HepG2 (cell line): ENCODE measurements at regions not wholly inside any gene's neighbourhood (a gene's known extent, or its start where the extent isn't known, plus 50 kb on each side); places are given as distances from the start of the nearest gene placed in this dataset.
"Not testable (repeated sequence)": the region's sequence is repeated elsewhere in the genome, so short reads cannot be mapped to it uniquely, and the experiment has no call there.

Source experiments
- ATAC-seq: fragments of 200-7000 bp; cut with Tn5 transposase; 3 replicates; pipeline ENCODE4 v1.9.1; 2020; ENCODE audit warnings: mild to moderate bottlenecking, moderate library complexity
- BruUV-seq: library from RNA; stranded (reverse); fragments of 400-500 nt; replicated peaks from 2 replicates; lab custom pipeline; 2021; lab: Mats Ljungman, UMichigan
- CTCF ChIA-PET: fragments of 300-600 bp; formaldehyde crosslinking; extraction: SDS; loops from one replicate; lab custom pipeline; 2021; ENCODE audit warnings: low total read pairs, inconsistent platforms, low intra/inter-chr PET ratio; lab: Yijun Ruan, JAX
- POLR2A ChIA-PET: fragments of 350-600 bp; sonication (Branson Sonifier 250); formaldehyde crosslinking; loops from one replicate; lab custom pipeline; 2020; ENCODE audit warnings: antibody characterized with exemption, inconsistent platforms; lab: Yijun Ruan, JAX
- DNase-seq: peaks from one replicate; pipeline ENCODE4 v3.0.0-alpha.2; 2015; ENCODE audit warnings: low spot score
- FAIRE-seq: peaks from 3 replicates; lab custom pipeline; 2011; peaks lifted over from hg19 to GRCh38; lab: Jason Lieb, UNC
- H2AFZ ChIP-seq: one replicate; pipeline ENCODE4 v1.6.1; 2011; ENCODE audit warnings: low read length, inconsistent platforms
- H3K27ac ChIP-seq: fragments of 300-600 bp; 3 replicates; pipeline ENCODE4 v1.8.0; 2011; ENCODE audit warnings: mixed run types, mild to moderate bottlenecking, mixed read lengths, low read length, inconsistent platforms; ENCODE audit not compliant: insufficient read depth; ENCODE audit errors: extremely low read length
- H3K27me3 ChIP-seq, 2 experiments: fragments of 200-600 bp in 1 of 2; 2 replicates in 1 of 2; 3 replicates in 1 of 2; pipeline versions ENCODE4 v1.6.0 to v1.8.0; 2011; ENCODE audit warnings: low read length in 2 of 2, mild to moderate bottlenecking in 2 of 2, moderate library complexity in 2 of 2, inconsistent platforms in 1 of 2; ENCODE audit not compliant: insufficient read depth in 2 of 2, control insufficient read depth in 1 of 2
- H3K36me3 ChIP-seq, 2 experiments: fragments of 200-600 bp in 1 of 2; replicated peaks in 1 of 2; 2 replicates in 1 of 2; 3 replicates in 1 of 2; pipeline versions ENCODE4 v1.5.1 to v1.8.0; 2011; ENCODE audit warnings: low read length in 2 of 2, inconsistent platforms in 1 of 2; ENCODE audit not compliant: insufficient read depth in 2 of 2, control insufficient read depth in 1 of 2
- H3K4me1 ChIP-seq: 2 replicates; pipeline ENCODE4 v1.5.1; 2012; ENCODE audit warnings: low read length, inconsistent platforms; ENCODE audit not compliant: insufficient read depth
- H3K4me2 ChIP-seq: 2 replicates; pipeline ENCODE4 v1.6.0; 2011; ENCODE audit warnings: low read depth, low read length, inconsistent platforms
- H3K4me3 ChIP-seq, 3 experiments: fragments of 200-600 bp in 1 of 3; sonication (generic), shearing (Covaris generic) in 1 of 3; replicated peaks in 1 of 3; 2 replicates each; pipeline ENCODE4 v1.5.1; 2011 to 2016; ENCODE audit warnings: low read length in 3 of 3, inconsistent platforms in 2 of 3, low read depth in 2 of 3, mild to moderate bottlenecking in 2 of 3, control low read depth in 1 of 3, mixed read lengths in 1 of 3; ENCODE audit not compliant: insufficient read depth in 1 of 3
- H3K79me2 ChIP-seq: one replicate; pipeline ENCODE4 v1.6.1; 2011; ENCODE audit warnings: low read length, inconsistent platforms; ENCODE audit not compliant: insufficient read depth
- H3K9ac ChIP-seq: 2 replicates; pipeline ENCODE4 v1.6.0; 2011; ENCODE audit warnings: mild to moderate bottlenecking, low read depth, low read length, inconsistent platforms; ENCODE audit not compliant: insufficient read depth
- H3K9me3 ChIP-seq: 2 replicates; pipeline ENCODE4 v1.5.1; 2012; ENCODE audit warnings: mild to moderate bottlenecking, low read length
- H4K20me1 ChIP-seq: 2 replicates; pipeline ENCODE4 v1.6.0; 2011; ENCODE audit warnings: inconsistent platforms, mild to moderate bottlenecking, low read length, moderate library complexity; ENCODE audit not compliant: insufficient read depth
- STAG1 ChIP-seq: sonication (generic); formaldehyde crosslinking; IDR thresholded peaks from 2 replicates; pipeline ENCODE4 v1.4.0; 2020; ENCODE audit warnings: missing genetic modification reagents
- ZBTB33 ChIP-seq: sonication (generic); formaldehyde crosslinking; IDR thresholded peaks from 2 replicates; pipeline ENCODE4 v1.4.0; 2020; ENCODE audit warnings: missing genetic modification reagents
- WGBS: methylation state at CpG from one replicate; pipeline ENCODE4 v1.1.6; 2017; ENCODE audit warnings: low lambda C conversion rate; 5-methylcytosine and 5-hydroxymethylcytosine counted together
- in situ Hi-C: cut with HindIII; loops from 2 replicates; pipeline ENCODE4 v1.10.0; 2017; ENCODE audit warnings: low pct_unique_long_range_greater_than_20kb; ENCODE audit not compliant: extremely low pct_ligation_motif_present
- intact Hi-C: fragments of 100-400 bp; cut with micrococcal nuclease; formaldehyde crosslinking; loops from one replicate; pipeline ENCODE4 v1.10.0; 2022; ENCODE audit not compliant: unreplicated experiment
- TF ChIP-seq, protein P1 (sequence below): sonication (generic); formaldehyde crosslinking; IDR thresholded peaks from 2 replicates; pipeline ENCODE4 v1.5.0; 2020; ENCODE audit warnings: mild to moderate bottlenecking, missing genetic modification reagents, moderate library complexity

DNA sequence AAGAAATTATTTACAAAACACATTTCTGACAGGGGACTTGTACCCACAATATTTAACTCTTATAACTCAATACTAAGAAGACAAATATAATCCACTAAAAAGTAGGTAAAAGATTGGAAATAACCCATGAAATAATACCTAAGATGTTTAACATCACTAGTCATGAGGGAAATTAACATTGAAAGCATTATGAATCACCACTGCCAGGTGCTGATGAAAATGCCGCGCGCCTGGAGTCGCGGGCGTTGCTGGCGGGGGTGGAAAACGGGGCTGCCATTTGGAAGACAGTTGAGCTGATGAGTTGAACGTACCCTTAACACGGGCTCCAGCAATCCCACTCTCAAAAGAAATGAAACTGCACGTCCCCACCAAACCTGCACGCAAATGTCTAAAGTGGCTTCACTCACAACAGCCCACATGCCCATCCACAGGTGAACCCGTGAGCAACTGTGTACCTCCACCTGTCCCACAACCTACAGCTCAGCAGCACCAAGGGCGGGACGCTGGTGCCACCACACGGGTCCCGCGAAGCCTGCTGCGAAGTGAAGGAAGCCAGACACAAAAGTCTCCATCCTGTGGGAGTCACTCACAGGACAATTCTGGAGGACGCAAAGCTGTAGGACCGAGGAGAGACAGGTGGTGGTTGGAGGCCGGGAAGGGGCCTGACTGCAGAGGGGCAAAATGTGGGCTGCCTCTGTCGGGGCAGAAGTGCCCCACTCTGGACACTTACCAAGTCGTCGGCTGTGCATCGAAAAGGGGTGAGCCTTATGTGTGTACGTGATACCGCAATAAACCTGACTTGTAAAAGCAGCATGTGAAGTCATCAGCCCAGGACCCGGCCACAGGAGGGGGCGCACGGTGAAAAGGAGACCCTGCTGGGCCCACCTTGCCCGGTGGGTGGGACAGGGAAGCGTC lies 199.5 kb upstream of the ZNF469 start:
- FAIRE-seq, H3K79me2 ChIP-seq, intact Hi-C loops, DNase-seq, POLR2A ChIA-PET, H2AFZ ChIP-seq, H3K4me3 ChIP-seq, ATAC-seq, H3K9ac ChIP-seq, H3K4me2 ChIP-seq, BruUV-seq, H3K4me1 ChIP-seq, H3K27ac ChIP-seq, H4K20me1 ChIP-seq, H3K27me3 ChIP-seq, H3K36me3 ChIP-seq, in situ Hi-C loops, CTCF ChIA-PET, H3K9me3 ChIP-seq: not testable (repeated sequence)
- 61% methylated on average over 29 of the region's 33 CpGs for WGBS
- TF ChIP-seq STAG1 (CRISPR knock-in tag) (peak; percentile 42), ZBTB33 (peak; percentile 98)
- TF ChIP-seq, protein P1, sequence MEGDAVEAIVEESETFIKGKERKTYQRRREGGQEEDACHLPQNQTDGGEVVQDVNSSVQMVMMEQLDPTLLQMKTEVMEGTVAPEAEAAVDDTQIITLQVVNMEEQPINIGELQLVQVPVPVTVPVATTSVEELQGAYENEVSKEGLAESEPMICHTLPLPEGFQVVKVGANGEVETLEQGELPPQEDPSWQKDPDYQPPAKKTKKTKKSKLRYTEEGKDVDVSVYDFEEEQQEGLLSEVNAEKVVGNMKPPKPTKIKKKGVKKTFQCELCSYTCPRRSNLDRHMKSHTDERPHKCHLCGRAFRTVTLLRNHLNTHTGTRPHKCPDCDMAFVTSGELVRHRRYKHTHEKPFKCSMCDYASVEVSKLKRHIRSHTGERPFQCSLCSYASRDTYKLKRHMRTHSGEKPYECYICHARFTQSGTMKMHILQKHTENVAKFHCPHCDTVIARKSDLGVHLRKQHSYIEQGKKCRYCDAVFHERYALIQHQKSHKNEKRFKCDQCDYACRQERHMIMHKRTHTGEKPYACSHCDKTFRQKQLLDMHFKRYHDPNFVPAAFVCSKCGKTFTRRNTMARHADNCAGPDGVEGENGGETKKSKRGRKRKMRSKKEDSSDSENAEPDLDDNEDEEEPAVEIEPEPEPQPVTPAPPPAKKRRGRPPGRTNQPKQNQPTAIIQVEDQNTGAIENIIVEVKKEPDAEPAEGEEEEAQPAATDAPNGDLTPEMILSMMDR (CRISPR knock-in tag): peak; percentile 42

GRCh38 chr16:88184053-88184452 lies 198.7 kb upstream of the ZNF469 start:
- ATAC-seq, H3K4me1 ChIP-seq, BruUV-seq, H3K4me2 ChIP-seq, in situ Hi-C loops, H2AFZ ChIP-seq, H3K9me3 ChIP-seq, H3K79me2 ChIP-seq, H4K20me1 ChIP-seq, H3K36me3 ChIP-seq, FAIRE-seq, intact Hi-C loops, H3K9ac ChIP-seq, CTCF ChIA-PET, H3K27ac ChIP-seq, H3K4me3 ChIP-seq, H3K27me3 ChIP-seq, DNase-seq, POLR2A ChIA-PET: not testable (repeated sequence)
- 60% methylated on average over 1 of the region's 14 CpGs for WGBS

DNA sequence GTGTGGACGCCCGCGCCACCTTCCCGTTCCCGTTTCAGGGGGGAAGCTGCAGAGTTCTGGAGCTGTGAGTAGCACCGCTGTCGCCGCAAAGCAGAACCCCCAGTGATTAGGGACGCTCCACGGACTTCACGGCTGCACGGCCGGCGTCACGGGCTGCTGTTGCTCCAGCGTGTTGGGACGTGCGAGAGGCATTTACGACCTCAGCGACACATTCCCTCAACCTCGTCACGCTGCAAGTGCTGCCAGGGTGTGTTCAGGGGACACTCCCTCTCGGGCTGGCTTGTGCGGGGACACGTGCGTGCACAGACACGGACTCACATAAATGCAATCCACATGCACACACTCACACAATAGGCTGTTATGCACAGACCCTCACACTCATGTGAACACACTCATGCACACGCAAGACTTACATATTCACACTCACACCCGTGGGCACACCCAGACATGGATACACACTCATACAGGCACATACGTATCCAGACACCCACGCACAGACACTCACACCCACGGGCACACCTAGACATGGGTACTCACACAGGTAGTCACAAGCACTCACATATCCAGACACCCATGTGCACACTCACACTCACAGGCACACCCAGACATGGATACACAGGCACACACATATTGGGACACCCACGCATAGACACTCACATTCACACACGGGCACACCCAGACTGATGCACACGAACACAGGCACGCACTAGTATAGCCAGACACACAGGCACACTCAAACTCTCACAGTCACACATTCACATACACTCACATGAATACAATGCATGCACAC lies 198.0 kb upstream of the ZNF469 start:
- H4K20me1 ChIP-seq, H3K27ac ChIP-seq, in situ Hi-C loops, BruUV-seq, DNase-seq, H3K4me3 ChIP-seq, ATAC-seq, H3K9me3 ChIP-seq, CTCF ChIA-PET, H3K36me3 ChIP-seq, H2AFZ ChIP-seq, FAIRE-seq, H3K79me2 ChIP-seq, H3K27me3 ChIP-seq, H3K9ac ChIP-seq, POLR2A ChIA-PET, H3K4me2 ChIP-seq, intact Hi-C loops, H3K4me1 ChIP-seq: not testable (repeated sequence)
- WGBS: 82% methylated on average over 18 of the region's 36 CpGs
